ENCODE measurements at regions not wholly inside any gene's neighbourhood (a gene's known extent, or its start where the extent isn't known, plus 50 kb on each side); places are given as distances from the start of the nearest gene placed in this dataset.
A peak's percentile ranks its signal among the peaks of the same experiment; 100 is the strongest.

- H3K27ac Mint-ChIP-seq (ENCODE audit: low read depth, unreplicated experiment) = no peak overlapping the region
- intact Hi-C loops (cut with micrococcal nuclease) = loop anchor here (10.0 kb wide), 1 partner anchor 172 kb away; no protein-coding TSS in a partner anchor
- no peak for DNase-seq (ENCODE audit: unreplicated experiment)
- ChIA-PET CTCF (interaction anchor here (1.6 kb wide), 1 partner anchor 206 kb away, joined by 7 read pairs; no protein-coding TSS in a partner anchor), POLR2A (no interaction called here)
- no TSS peak for BruUV-seq (replicated peaks)
- no peaks in the 10 kb centered on the region for H3K36me3 Mint-ChIP-seq (ENCODE audit: insufficient read depth, unreplicated experiment)
- no peaks in the 10 kb centered on the region for H3K27me3 Mint-ChIP-seq (ENCODE audit: insufficient read depth, unreplicated experiment)
- no peak overlapping the region for H3K4me3 Mint-ChIP-seq (ENCODE audit: unreplicated experiment)
- H3K9me3 Mint-ChIP-seq (ENCODE audit: unreplicated experiment) = no peaks in the 10 kb centered on the region
- H3K4me1 Mint-ChIP-seq (ENCODE audit: insufficient read depth, unreplicated experiment) = no peaks in the 10 kb centered on the region
- TF ChIP-seq CTCF (IDR thresholded peaks at IDR 0.05; ENCODE audit: unreplicated experiment) = no peak
These were observed 107.4 kb downstream of the PPM1A start for GRCh38 chr14:60356386-60356785.

- BruUV-seq (replicated peaks) = no TSS peak
- no peak for TF ChIP-seq CTCF (IDR thresholded peaks at IDR 0.05; ENCODE audit: unreplicated experiment)
- H3K4me1 Mint-ChIP-seq (ENCODE audit: insufficient read depth, unreplicated experiment) = no peaks in the 10 kb centered on the region
- no peaks in the 10 kb centered on the region for H3K36me3 Mint-ChIP-seq (ENCODE audit: insufficient read depth, unreplicated experiment)
- no peak overlapping the region for H3K27ac Mint-ChIP-seq (ENCODE audit: low read depth, unreplicated experiment)
- intact Hi-C loops (cut with micrococcal nuclease) = loop anchor here (10.0 kb wide), 1 partner anchor 172 kb away; no protein-coding TSS in a partner anchor
- no peaks in the 10 kb centered on the region for H3K9me3 Mint-ChIP-seq (ENCODE audit: unreplicated experiment)
- no peaks in the 10 kb centered on the region for H3K27me3 Mint-ChIP-seq (ENCODE audit: insufficient read depth, unreplicated experiment)
- POLR2A ChIA-PET = no interaction called here
- DNase-seq (ENCODE audit: unreplicated experiment) = no peak
- H3K4me3 Mint-ChIP-seq (ENCODE audit: unreplicated experiment) = no peak overlapping the region
- CTCF ChIA-PET = no interaction called here
These were observed 108.0 kb downstream of the PPM1A start for GRCh38 chr14:60356906-60357550.

- ChIA-PET POLR2A (no interaction called here), CTCF (interaction anchor here (0.6 to 0.7 kb wide), 2 partner anchors 138 to 871 kb away, joined by 3 to 6 read pairs; no protein-coding TSS in a partner anchor)
- H3K9me3 Mint-ChIP-seq (ENCODE audit: unreplicated experiment) = no peaks in the 10 kb centered on the region
- no peaks in the 10 kb centered on the region for H3K27me3 Mint-ChIP-seq (ENCODE audit: insufficient read depth, unreplicated experiment)
- intact Hi-C loops (cut with micrococcal nuclease) = loop anchor here (10.0 kb wide), 1 partner anchor 173 kb away; no protein-coding TSS in a partner anchor
- no peak for TF ChIP-seq CTCF (IDR thresholded peaks at IDR 0.05; ENCODE audit: unreplicated experiment)
- no peaks in the 10 kb centered on the region for H3K4me1 Mint-ChIP-seq (ENCODE audit: insufficient read depth, unreplicated experiment)
- no peak overlapping the region for H3K27ac Mint-ChIP-seq (ENCODE audit: low read depth, unreplicated experiment)
- BruUV-seq (replicated peaks) = no TSS peak
- no peaks in the 10 kb centered on the region for H3K36me3 Mint-ChIP-seq (ENCODE audit: insufficient read depth, unreplicated experiment)
- DNase-seq (ENCODE audit: unreplicated experiment) = no peak
- no peak overlapping the region for H3K4me3 Mint-ChIP-seq (ENCODE audit: unreplicated experiment)
These were observed 108.6 kb downstream of the PPM1A start for GRCh38 chr14:60357551-60358149.

- H3K9me3 Mint-ChIP-seq (ENCODE audit: unreplicated experiment) = no peaks in the 10 kb centered on the region
- H3K4me1 Mint-ChIP-seq (ENCODE audit: insufficient read depth, unreplicated experiment) = no peaks in the 10 kb centered on the region
- H3K4me3 Mint-ChIP-seq (ENCODE audit: unreplicated experiment) = no peak overlapping the region
- BruUV-seq (replicated peaks) = no TSS peak
- intact Hi-C loops (cut with micrococcal nuclease) = no loop called here
- TF ChIP-seq CTCF (IDR thresholded peaks at IDR 0.05; ENCODE audit: unreplicated experiment) = no peak
- H3K27ac Mint-ChIP-seq (ENCODE audit: low read depth, unreplicated experiment) = no peak overlapping the region
- CTCF ChIA-PET = interaction anchor here (1.0 kb wide), 1 partner anchor 13 kb away, joined by 4 read pairs; no protein-coding TSS in a partner anchor
- no peaks in the 10 kb centered on the region for H3K27me3 Mint-ChIP-seq (ENCODE audit: insufficient read depth, unreplicated experiment)
- H3K36me3 Mint-ChIP-seq (ENCODE audit: insufficient read depth, unreplicated experiment) = no peaks in the 10 kb centered on the region
- POLR2A ChIA-PET = interaction anchor here (0.6 kb wide), 2 partner anchors 52 to 204 kb away, joined by 3 read pairs; no protein-coding TSS in a partner anchor
- DNase-seq (ENCODE audit: unreplicated experiment) = peak; percentile 2
These were observed 114.3 kb downstream of the PPM1A start for GRCh38 chr14:60363275-60363674.

Data from MCF 10A (cell line).